ENCODE measurements at regions not wholly inside any gene's neighbourhood (a gene's known extent, or its start where the extent isn't known, plus 50 kb on each side); places are given as distances from the start of the nearest gene placed in this dataset.

DNA sequence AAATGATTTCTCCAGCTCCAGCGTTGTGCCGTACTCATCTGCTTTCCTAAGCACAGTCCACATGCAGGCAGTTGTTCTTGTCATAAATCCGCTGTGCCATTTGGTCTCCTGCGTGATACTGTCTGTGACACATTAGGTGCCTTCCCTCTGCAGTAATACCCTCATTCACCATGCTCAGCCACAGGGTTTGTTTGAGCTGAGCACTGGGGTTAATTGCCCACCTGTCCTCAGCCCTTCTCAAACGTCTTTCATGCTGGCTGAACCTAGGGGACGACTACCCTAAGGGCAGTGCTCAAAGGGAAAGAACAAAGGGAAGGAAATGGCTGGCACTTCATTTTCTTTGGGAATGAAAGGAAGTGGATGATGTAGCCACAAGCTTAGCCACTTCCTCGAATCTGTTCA is 64.2 kb upstream of the MYLIP start:
- Histone ChIP-seq H3K27me3 (replicated peaks in 1 of 2; ENCODE audit: control insufficient read depth in 2 of 2, insufficient read depth in 2 of 2, low read length in 1 of 2) (no peaks in the 10 kb centered on the region), H4K20me1 (ENCODE audit: control insufficient read depth, insufficient read depth) (no peaks in the 10 kb centered on the region), H3K9ac (ENCODE audit: control insufficient read depth, insufficient read depth, low read length) (no peak overlapping the region), H3K4me1 (ENCODE audit: control insufficient read depth, insufficient read depth, low read length) (no peaks in the 10 kb centered on the region), H3K79me2 (ENCODE audit: control insufficient read depth, insufficient read depth, low read length) (no peaks in the 10 kb centered on the region), H2AFZ (ENCODE audit: control insufficient read depth, low read depth, low read length) (no peak overlapping the region), H3K4me3 (no peak overlapping the region), H3K36me3 (ENCODE audit: control insufficient read depth in 2 of 2, insufficient read depth in 2 of 2, low read length in 1 of 2) (no peaks in the 10 kb centered on the region), H3K9me3 (replicated peaks; ENCODE audit: control insufficient read depth, insufficient read depth, low read length) (no peaks in the 10 kb centered on the region), H3K27ac (ENCODE audit: control insufficient read depth, insufficient read depth) (no peak overlapping the region), H3K4me2 (ENCODE audit: control insufficient read depth, insufficient read depth) (no peak overlapping the region)
- no TSS peak for BruUV-seq (replicated peaks)
- DNase-seq (ENCODE audit: low read depth, low spot score) (no peak), FAIRE-seq (no peak), ATAC-seq (no peak)
- 57% methylated on average over 7 of the region's 7 CpGs for WGBS (ENCODE audit: insufficient coverage, insufficient replicate concordance, low lambda C conversion rate, missing lambda C conversion rate)
- SMC1A ChIA-PET (ENCODE audit: uncharacterized antibody, unreplicated experiment): interaction anchor here (1.2 to 1.9 kb wide), 3 partner anchors 13 to 159 kb away, joined by 3 to 8 read pairs (median 4); no protein-coding TSS in a partner anchor
- intact Hi-C loops (cut with micrococcal nuclease; ENCODE audit: unreplicated experiment) (no loop called here), in situ Hi-C loops (cut with MboI) (no loop called here)
- RAD21 ChIA-PET (ENCODE audit: unreplicated experiment): interaction anchor here (0.6 to 1.4 kb wide), 2 partner anchors 64 to 1793 kb away, joined by 3 to 4 read pairs; partner anchors contain the start of gene MYLIP
- POLR2A ChIA-PET: interaction anchor here (1.1 kb wide), 1 partner anchor 11 kb away, joined by 3 read pairs; no protein-coding TSS in a partner anchor
- TF ChIP-seq RBBP5 (conservative IDR thresholded peaks at IDR 0.05): no peak
- TF ChIP-seq GATAD2B (conservative IDR thresholded peaks at IDR 0.05; ENCODE audit: low read depth): no peak
- no peak for TF ChIP-seq CTCF (IDR thresholded peaks at IDR 0.05 in 2 of 3, conservative IDR thresholded peaks at IDR 0.05 in 1 of 3; ENCODE audit: control insufficient read depth in 2 of 3, extremely low read depth in 1 of 3, insufficient read depth in 1 of 3, low read depth in 3 of 3, low read length in 3 of 3)
- TF ChIP-seq SMC3 (IDR thresholded peaks at IDR 0.05; ENCODE audit: borderline replicate concordance, low read length): no peak
- no peak for TF ChIP-seq MEF2A (IDR thresholded peaks at IDR 0.05; ENCODE audit: insufficient read depth, low read depth, low read length)
- no peak for TF ChIP-seq E2F4 (IDR thresholded peaks at IDR 0.05; ENCODE audit: low read depth, low read length)
- no peak for TF ChIP-seq EZH2 (IDR thresholded peaks at IDR 0.05; ENCODE audit: borderline replicate concordance, control insufficient read depth, low read depth, low read length)
- no peak for TF ChIP-seq SUZ12 (IDR thresholded peaks at IDR 0.05; ENCODE audit: unreplicated experiment)
- TF ChIP-seq SUPT20H (IDR thresholded peaks at IDR 0.05; ENCODE audit: borderline replicate concordance, control insufficient read depth, low read depth, low read length): no peak
- no peak for TF ChIP-seq EGR1 (IDR thresholded peaks at IDR 0.05; ENCODE audit: borderline replicate concordance in 1 of 2, low read depth in 2 of 2, low read length in 2 of 2)
- TF ChIP-seq NR2C1 (IDR thresholded peaks at IDR 0.05): no peak
- no peak for TF ChIP-seq SMAD5 (IDR thresholded peaks at IDR 0.05; ENCODE audit: low read depth)
- TF ChIP-seq EED (IDR thresholded peaks at IDR 0.05; ENCODE audit: low read depth): no peak
- CTCF ChIA-PET: no interaction called here

All from GM12878 (cell line).